GM13976 (cell line): ENCODE measurements at regions not wholly inside any gene's neighbourhood (a gene's known extent, or its start where the extent isn't known, plus 50 kb on each side); places are given as distances from the start of the nearest gene placed in this dataset.

Experiments used
- DNase-seq: peaks from one replicate; pipeline ENCODE4 v3.0.0; 2012; ENCODE audit warnings: low spot score
- in situ Hi-C: fragments of 300-500 bp; cut with MboI; formaldehyde crosslinking; loops from one replicate; pipeline ENCODE4 v1.12.0; 2022; ENCODE audit warnings: low sequenced_read_pairs, mixed read lengths, inconsistent platforms; ENCODE audit not compliant: unreplicated experiment
- TF ChIP-seq, protein P1 (sequence below): IDR thresholded peaks from 2 replicates; pipeline ENCODE4 v1.5.1; 2012; ENCODE audit warnings: borderline replicate concordance, mild to moderate bottlenecking; ENCODE audit not compliant: insufficient read depth; ENCODE audit errors: extremely low read depth, missing control alignments, control extremely low read depth

DNA sequence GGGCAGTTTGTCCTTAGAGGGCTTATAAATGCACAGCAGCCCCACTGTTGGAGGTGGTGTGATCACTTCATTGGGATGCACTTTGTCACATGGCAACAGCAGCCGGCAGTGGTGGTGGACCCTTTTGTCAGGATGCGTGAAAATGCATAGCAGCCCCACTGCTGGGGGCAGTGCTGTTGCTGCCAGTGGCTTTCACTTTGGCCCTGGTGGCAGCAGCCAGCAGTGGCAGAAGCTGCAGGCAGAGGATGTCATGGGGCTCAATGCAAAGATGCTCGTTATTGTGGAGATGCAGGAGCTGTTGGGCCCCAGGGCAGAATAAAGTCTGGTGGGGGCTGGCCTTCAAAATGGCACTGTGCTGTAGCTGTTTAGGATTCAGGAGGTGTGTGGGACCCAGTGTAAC is 173.0 kb upstream of the DAAM1 start:
- no peak for DNase-seq
- TF ChIP-seq, protein P1, sequence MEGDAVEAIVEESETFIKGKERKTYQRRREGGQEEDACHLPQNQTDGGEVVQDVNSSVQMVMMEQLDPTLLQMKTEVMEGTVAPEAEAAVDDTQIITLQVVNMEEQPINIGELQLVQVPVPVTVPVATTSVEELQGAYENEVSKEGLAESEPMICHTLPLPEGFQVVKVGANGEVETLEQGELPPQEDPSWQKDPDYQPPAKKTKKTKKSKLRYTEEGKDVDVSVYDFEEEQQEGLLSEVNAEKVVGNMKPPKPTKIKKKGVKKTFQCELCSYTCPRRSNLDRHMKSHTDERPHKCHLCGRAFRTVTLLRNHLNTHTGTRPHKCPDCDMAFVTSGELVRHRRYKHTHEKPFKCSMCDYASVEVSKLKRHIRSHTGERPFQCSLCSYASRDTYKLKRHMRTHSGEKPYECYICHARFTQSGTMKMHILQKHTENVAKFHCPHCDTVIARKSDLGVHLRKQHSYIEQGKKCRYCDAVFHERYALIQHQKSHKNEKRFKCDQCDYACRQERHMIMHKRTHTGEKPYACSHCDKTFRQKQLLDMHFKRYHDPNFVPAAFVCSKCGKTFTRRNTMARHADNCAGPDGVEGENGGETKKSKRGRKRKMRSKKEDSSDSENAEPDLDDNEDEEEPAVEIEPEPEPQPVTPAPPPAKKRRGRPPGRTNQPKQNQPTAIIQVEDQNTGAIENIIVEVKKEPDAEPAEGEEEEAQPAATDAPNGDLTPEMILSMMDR, result no peak
- in situ Hi-C loops, result no loop called here

GRCh38 chr14:59017285-59017965 is 171.0 kb upstream of the DAAM1 start:
- TF ChIP-seq, protein P1, result no peak
- in situ Hi-C loops, result no loop called here
- no peak for DNase-seq

- TF ChIP-seq, protein P1, result no peak
- no peak for DNase-seq
Measured at GRCh38 chr14:59018460-59018859, 170.0 kb upstream of the DAAM1 start.

DNA sequence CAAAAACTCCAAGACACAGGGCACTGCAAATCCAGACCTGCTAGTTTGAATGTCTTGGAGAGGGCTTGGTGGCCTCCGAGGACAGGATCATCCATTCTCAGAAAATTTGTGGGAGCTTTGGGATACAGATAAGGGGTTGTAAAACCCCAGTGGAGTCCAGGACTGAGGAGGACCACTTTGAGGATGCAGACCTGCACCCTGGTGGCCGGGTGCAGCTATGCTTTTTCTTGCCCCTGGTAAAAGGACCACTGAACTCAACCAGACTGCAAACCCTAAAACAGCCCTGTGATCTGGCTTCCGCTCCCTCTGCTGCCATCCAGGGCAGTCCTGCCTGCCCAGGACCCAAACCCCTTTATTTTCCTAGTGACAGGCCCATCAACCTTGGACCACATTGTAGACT is 169.5 kb upstream of the DAAM1 start:
- in situ Hi-C loops, result no loop called here
- no peak for DNase-seq

More at GRCh38 chr14:59018460-59018859, 170.0 kb upstream of the DAAM1 start:
- in situ Hi-C loops, result no loop called here

DNA sequence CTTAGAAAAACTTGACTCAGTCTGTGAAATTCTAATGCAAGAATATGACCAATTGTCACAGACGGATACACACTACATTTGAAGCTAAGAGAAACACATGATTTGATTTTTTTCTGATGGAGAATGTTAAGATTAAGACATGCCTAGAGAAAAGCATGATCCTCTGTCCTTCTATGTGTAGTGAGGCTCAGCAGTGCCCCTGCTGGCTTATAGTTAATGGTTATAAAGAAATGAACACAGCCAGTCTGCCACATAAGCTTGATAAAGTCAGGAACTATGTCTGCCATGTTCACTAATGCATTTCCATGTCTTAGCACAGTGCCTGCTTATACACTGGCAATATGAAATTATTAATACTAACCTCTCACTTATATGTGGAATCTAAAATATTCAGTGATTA is 168.1 kb upstream of the DAAM1 start:
- no peak for DNase-seq
- TF ChIP-seq, protein P1, result peak; percentile 7
- in situ Hi-C loops, result no loop called here

More for the DNA sequence above, 169.5 kb upstream of the DAAM1 start:
- TF ChIP-seq, protein P1, result no peak

- no peak for DNase-seq
- in situ Hi-C loops, result no loop called here
- TF ChIP-seq, protein P1, result no peak
Measured at GRCh38 chr14:59022144-59022543, 166.3 kb upstream of the DAAM1 start.
